ENCODE measurements at regions not wholly inside any gene's neighbourhood (a gene's known extent, or its start where the extent isn't known, plus 50 kb on each side); places are given as distances from the start of the nearest gene placed in this dataset.

GRCh38 chr15:46258056-46258455 is 623.2 kb downstream of the SQOR start:
- Histone ChIP-seq H3K36me3 (replicated peaks; ENCODE audit: insufficient read depth, low read length) (no peaks in the 10 kb centered on the region), H3K9me2 (replicated peaks; ENCODE audit: insufficient read depth, low read length) (no peaks in the 10 kb centered on the region), H3K4me1 (ENCODE audit: low read length) (no peaks in the 10 kb centered on the region), H3K9me3 (replicated peaks; ENCODE audit: insufficient read depth, low read length) (no peaks in the 10 kb centered on the region), H2AFZ (ENCODE audit: low read length) (no peak overlapping the region), H3K79me2 (ENCODE audit: low read length) (no peaks in the 10 kb centered on the region), H3K27me3 (replicated peaks; ENCODE audit: insufficient read depth, low read length) (no peaks in the 10 kb centered on the region), H3K27ac (ENCODE audit: low read length) (no peak overlapping the region), H3K9ac (ENCODE audit: low read length) (no peak overlapping the region), H3K4me3 (ENCODE audit: low read length) (no peak overlapping the region), H3K4me2 (ENCODE audit: low read depth, low read length) (no peak overlapping the region), H3F3A (ENCODE audit: insufficient read depth, low read length) (no peaks in the 10 kb centered on the region), H4K20me1 (ENCODE audit: insufficient read depth, low read length) (no peaks in the 10 kb centered on the region)
- TF ChIP-seq EZH2 (optimal IDR thresholded peaks at IDR 0.05; ENCODE audit: low read depth, low read length) = no peak
- TF ChIP-seq EZH2phosphoT487 (IDR thresholded peaks at IDR 0.05; ENCODE audit: low read length) = no peak
- TF ChIP-seq CTCF (IDR thresholded peaks at IDR 0.05; ENCODE audit: low read length) = no peak
- DNase-seq = no peak

- Histone ChIP-seq H3K9me3 (replicated peaks; ENCODE audit: insufficient read depth, low read length) (no peaks in the 10 kb centered on the region), H3K36me3 (replicated peaks; ENCODE audit: insufficient read depth, low read length) (no peaks in the 10 kb centered on the region), H3K4me3 (ENCODE audit: low read length) (no peak overlapping the region), H3K9me2 (replicated peaks; ENCODE audit: insufficient read depth, low read length) (no peaks in the 10 kb centered on the region), H3K4me1 (ENCODE audit: low read length) (no peaks in the 10 kb centered on the region), H3K4me2 (ENCODE audit: low read depth, low read length) (no peak overlapping the region), H3K9ac (ENCODE audit: low read length) (no peak overlapping the region), H3K79me2 (ENCODE audit: low read length) (no peaks in the 10 kb centered on the region), H4K20me1 (ENCODE audit: insufficient read depth, low read length) (no peaks in the 10 kb centered on the region), H2AFZ (ENCODE audit: low read length) (no peak overlapping the region), H3F3A (ENCODE audit: insufficient read depth, low read length) (no peaks in the 10 kb centered on the region), H3K27ac (ENCODE audit: low read length) (no peak overlapping the region), H3K27me3 (replicated peaks; ENCODE audit: insufficient read depth, low read length) (no peaks in the 10 kb centered on the region)
- no peak for DNase-seq
- no peak for TF ChIP-seq EZH2phosphoT487 (IDR thresholded peaks at IDR 0.05; ENCODE audit: low read length)
- no peak for TF ChIP-seq CTCF (IDR thresholded peaks at IDR 0.05; ENCODE audit: low read length)
- TF ChIP-seq EZH2 (optimal IDR thresholded peaks at IDR 0.05; ENCODE audit: low read depth, low read length) = no peak
Observed at GRCh38 chr15:46260937-46261336, 626.1 kb downstream of the SQOR start.

GRCh38 chr15:46265664-46266347 is 631.0 kb downstream of the SQOR start:
- TF ChIP-seq EZH2 (optimal IDR thresholded peaks at IDR 0.05; ENCODE audit: low read depth, low read length) (no peak), EZH2phosphoT487 (IDR thresholded peaks at IDR 0.05; ENCODE audit: low read length) (no peak), CTCF (IDR thresholded peaks at IDR 0.05; ENCODE audit: low read length) (no peak)
- Histone ChIP-seq H3K4me3 (ENCODE audit: low read length) (no peak overlapping the region), H3K27ac (ENCODE audit: low read length) (no peak overlapping the region), H3K79me2 (ENCODE audit: low read length) (no peaks in the 10 kb centered on the region), H3F3A (ENCODE audit: insufficient read depth, low read length) (no peaks in the 10 kb centered on the region), H3K9me2 (replicated peaks; ENCODE audit: insufficient read depth, low read length) (no peaks in the 10 kb centered on the region), H4K20me1 (ENCODE audit: insufficient read depth, low read length) (no peaks in the 10 kb centered on the region), H3K4me1 (ENCODE audit: low read length) (no peaks in the 10 kb centered on the region), H3K9me3 (replicated peaks; ENCODE audit: insufficient read depth, low read length) (no peaks in the 10 kb centered on the region), H2AFZ (ENCODE audit: low read length) (no peak overlapping the region), H3K36me3 (replicated peaks; ENCODE audit: insufficient read depth, low read length) (no peaks in the 10 kb centered on the region), H3K9ac (ENCODE audit: low read length) (no peak overlapping the region), H3K4me2 (ENCODE audit: low read depth, low read length) (no peak overlapping the region), H3K27me3 (replicated peaks; ENCODE audit: insufficient read depth, low read length) (no peaks in the 10 kb centered on the region)
- DNase-seq = no peak

Data from MM.1S (cell line).